ENCODE measurements at regions not wholly inside any gene's neighbourhood (a gene's known extent, or its start where the extent isn't known, plus 50 kb on each side); places are given as distances from the start of the nearest gene placed in this dataset.

DNA sequence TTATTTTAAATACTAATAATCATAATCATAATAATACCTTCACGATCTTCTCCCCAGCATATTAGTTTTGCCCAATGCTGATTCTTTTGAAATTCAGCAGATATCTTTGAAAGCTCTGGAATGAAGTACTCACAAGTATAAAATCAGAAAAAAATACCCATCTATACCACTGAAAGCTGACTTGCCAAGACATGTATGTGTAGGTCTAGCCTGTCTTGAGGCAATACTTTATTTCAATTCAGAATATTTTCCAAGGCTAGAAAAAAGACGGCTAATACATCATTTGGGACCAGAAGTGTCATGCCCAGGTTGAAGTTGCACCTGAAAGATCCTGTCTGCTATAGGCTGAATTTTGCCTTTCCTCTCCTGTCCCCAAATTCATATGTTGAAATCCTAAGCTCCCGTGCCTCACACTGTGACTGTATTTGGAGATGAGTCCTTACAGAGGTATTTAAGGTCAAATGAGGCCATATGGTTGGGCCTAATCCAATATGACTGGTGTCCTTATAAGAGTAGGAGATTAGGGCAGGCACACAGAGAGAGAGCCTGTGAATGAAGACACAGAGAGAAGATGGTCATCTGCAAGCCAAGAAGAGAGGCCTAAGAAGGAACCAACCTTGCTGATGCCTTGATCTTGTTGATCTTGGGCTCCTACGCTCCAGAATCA lies 255.9 kb upstream of the CMC1 start:
- TF ChIP-seq, protein P1, sequence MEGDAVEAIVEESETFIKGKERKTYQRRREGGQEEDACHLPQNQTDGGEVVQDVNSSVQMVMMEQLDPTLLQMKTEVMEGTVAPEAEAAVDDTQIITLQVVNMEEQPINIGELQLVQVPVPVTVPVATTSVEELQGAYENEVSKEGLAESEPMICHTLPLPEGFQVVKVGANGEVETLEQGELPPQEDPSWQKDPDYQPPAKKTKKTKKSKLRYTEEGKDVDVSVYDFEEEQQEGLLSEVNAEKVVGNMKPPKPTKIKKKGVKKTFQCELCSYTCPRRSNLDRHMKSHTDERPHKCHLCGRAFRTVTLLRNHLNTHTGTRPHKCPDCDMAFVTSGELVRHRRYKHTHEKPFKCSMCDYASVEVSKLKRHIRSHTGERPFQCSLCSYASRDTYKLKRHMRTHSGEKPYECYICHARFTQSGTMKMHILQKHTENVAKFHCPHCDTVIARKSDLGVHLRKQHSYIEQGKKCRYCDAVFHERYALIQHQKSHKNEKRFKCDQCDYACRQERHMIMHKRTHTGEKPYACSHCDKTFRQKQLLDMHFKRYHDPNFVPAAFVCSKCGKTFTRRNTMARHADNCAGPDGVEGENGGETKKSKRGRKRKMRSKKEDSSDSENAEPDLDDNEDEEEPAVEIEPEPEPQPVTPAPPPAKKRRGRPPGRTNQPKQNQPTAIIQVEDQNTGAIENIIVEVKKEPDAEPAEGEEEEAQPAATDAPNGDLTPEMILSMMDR (IDR thresholded peaks at IDR 0.05; ENCODE audit: control extremely low read depth, extremely low read depth) = no peak
- no peak overlapping the region for H3K27ac ChIP-seq (ENCODE audit: low read depth in 1 of 2, low read length in 1 of 2)
- H3K4me3 ChIP-seq = no peak overlapping the region
- no peaks in the 10 kb centered on the region for H3K36me3 ChIP-seq (ENCODE audit: control insufficient read depth in 4 of 4, insufficient read depth in 4 of 4, low read length in 4 of 4)
- no peaks in the 10 kb centered on the region for H3K27me3 ChIP-seq (ENCODE audit: control insufficient read depth in 3 of 3, insufficient read depth in 3 of 3, low read length in 2 of 3)
- no peak for DNase-seq
- H3K9me3 ChIP-seq (ENCODE audit: control insufficient read depth in 4 of 4, insufficient read depth in 3 of 4, low read length in 3 of 4) = no peaks in the 10 kb centered on the region
- no peak for ATAC-seq (ENCODE audit: insufficient read depth, low FRiP score)
- WGBS, 2 donors = 86 to 90% methylated on average over 4 of the region's 4 CpGs
- H3K4me1 ChIP-seq (ENCODE audit: control insufficient read depth in 5 of 5, insufficient read depth in 5 of 5, low read length in 5 of 5) = no peaks in the 10 kb centered on the region
- no peak overlapping the region for H3K9ac ChIP-seq (ENCODE audit: insufficient read depth in 1 of 2, low read length in 2 of 2)

DNA sequence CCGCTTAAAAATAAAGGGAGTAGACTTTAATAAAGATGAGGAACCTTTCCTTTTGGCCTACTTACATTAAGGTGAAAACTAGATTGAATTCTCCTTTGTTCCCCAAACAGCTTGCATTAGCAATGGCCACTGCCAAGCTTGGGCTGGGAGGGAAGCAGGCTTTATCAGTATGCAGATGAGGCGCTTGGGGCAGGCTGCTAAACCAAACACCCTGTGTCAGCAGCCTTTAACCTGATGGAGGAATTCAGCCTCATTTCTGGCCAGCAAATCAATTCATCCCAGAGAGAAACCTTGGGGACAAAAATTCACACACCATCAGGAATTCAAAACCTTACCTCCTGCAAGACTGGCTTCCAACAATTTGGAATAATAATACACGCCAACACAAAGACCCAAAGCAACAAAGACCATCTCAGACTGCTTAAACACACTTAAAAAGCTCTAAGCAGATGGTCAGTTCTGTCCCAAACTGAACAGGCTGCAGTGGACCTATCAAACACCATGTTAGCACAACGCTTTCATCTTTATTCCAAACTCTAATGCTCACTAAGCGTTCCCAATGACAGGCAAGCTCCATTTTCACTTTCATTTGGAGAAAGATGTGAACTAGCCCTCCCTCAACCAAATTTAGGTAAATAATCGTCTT lies 255.1 kb upstream of the CMC1 start:
- no peaks in the 10 kb centered on the region for H3K4me1 ChIP-seq (ENCODE audit: control insufficient read depth in 5 of 5, insufficient read depth in 5 of 5, low read length in 5 of 5)
- no peak overlapping the region for H3K9ac ChIP-seq (ENCODE audit: insufficient read depth in 1 of 2, low read length in 2 of 2)
- whole genome bisulfite sequencing, 2 donors = 85 to 90% methylated on average over 6 of the region's 6 CpGs
- H3K9me3 ChIP-seq (ENCODE audit: control insufficient read depth in 4 of 4, insufficient read depth in 3 of 4, low read length in 3 of 4) = no peaks in the 10 kb centered on the region
- no peaks in the 10 kb centered on the region for H3K36me3 ChIP-seq (ENCODE audit: control insufficient read depth in 4 of 4, insufficient read depth in 4 of 4, low read length in 4 of 4)
- no peaks in the 10 kb centered on the region for H3K27me3 ChIP-seq (ENCODE audit: control insufficient read depth in 3 of 3, insufficient read depth in 3 of 3, low read length in 2 of 3)
- ATAC-seq (ENCODE audit: insufficient read depth, low FRiP score) (no peak), DNase-seq (no peak)
- TF ChIP-seq, protein P1 (IDR thresholded peaks at IDR 0.05; ENCODE audit: control extremely low read depth, extremely low read depth) = no peak
- no peak overlapping the region for H3K4me3 ChIP-seq
- H3K27ac ChIP-seq (ENCODE audit: low read depth in 1 of 2, low read length in 1 of 2) = no peak overlapping the region

DNA sequence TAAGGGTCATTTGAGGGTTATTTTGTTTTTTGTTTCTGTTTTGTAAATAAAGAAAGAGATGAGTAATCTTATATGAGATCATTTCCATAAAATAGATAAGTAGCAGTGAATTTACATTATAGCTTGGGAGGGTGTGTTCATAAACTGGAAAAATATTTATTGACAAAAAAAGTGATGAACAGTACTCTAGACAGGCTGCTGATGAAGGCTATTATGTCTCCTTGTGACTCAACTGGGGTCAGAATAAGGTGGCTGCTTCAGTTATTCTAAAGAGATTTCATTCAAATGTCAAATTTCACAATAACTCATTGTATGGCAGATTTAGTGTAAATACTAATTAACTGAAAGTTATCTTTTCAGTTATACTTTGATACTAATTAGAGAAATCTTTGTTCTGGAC lies 251.1 kb upstream of the CMC1 start:
- no peak overlapping the region for H3K27ac ChIP-seq (ENCODE audit: low read depth in 1 of 2, low read length in 1 of 2)
- no peaks in the 10 kb centered on the region for H3K27me3 ChIP-seq (ENCODE audit: control insufficient read depth in 3 of 3, insufficient read depth in 3 of 3, low read length in 2 of 3)
- DNase-seq (no peak), ATAC-seq (ENCODE audit: insufficient read depth, low FRiP score) (no peak)
- H3K4me3 ChIP-seq = no peak overlapping the region
- no peaks in the 10 kb centered on the region for H3K36me3 ChIP-seq (ENCODE audit: control insufficient read depth in 4 of 4, insufficient read depth in 4 of 4, low read length in 4 of 4)
- no peaks in the 10 kb centered on the region for H3K9me3 ChIP-seq (ENCODE audit: control insufficient read depth in 4 of 4, insufficient read depth in 3 of 4, low read length in 3 of 4)
- TF ChIP-seq, protein P1 (IDR thresholded peaks at IDR 0.05; ENCODE audit: control extremely low read depth, extremely low read depth) = no peak
- H3K9ac ChIP-seq (ENCODE audit: insufficient read depth in 1 of 2, low read length in 2 of 2) = no peak overlapping the region
- H3K4me1 ChIP-seq (ENCODE audit: control insufficient read depth in 5 of 5, insufficient read depth in 5 of 5, low read length in 5 of 5) = no peaks in the 10 kb centered on the region

DNA sequence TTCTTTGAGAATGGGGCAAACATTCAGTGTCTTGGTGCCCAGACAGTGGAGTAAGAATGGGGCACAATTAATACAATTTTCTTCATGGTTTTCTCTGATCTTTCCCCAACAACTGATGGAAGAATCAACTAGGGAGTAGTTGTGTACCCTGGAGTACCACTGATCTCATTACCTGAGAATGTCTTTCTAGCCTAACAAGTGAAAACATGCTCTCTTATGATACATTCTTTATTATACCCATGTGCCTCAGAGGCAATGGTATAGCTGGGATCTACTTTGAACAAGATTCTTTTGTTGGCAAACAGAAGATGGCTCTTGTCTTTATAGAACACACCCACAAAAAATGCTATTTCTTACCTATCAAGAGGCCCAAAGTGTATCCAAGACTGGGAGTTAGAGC lies 250.6 kb upstream of the CMC1 start:
- no peak overlapping the region for H3K9ac ChIP-seq (ENCODE audit: insufficient read depth in 1 of 2, low read length in 2 of 2)
- TF ChIP-seq, protein P1 (IDR thresholded peaks at IDR 0.05; ENCODE audit: control extremely low read depth, extremely low read depth) = no peak
- ATAC-seq (ENCODE audit: insufficient read depth, low FRiP score) = no peak
- H3K27me3 ChIP-seq (ENCODE audit: control insufficient read depth in 3 of 3, insufficient read depth in 3 of 3, low read length in 2 of 3) = no peaks in the 10 kb centered on the region
- no peak for DNase-seq
- H3K9me3 ChIP-seq (ENCODE audit: control insufficient read depth in 4 of 4, insufficient read depth in 3 of 4, low read length in 3 of 4) = no peaks in the 10 kb centered on the region
- H3K4me1 ChIP-seq (ENCODE audit: control insufficient read depth in 5 of 5, insufficient read depth in 5 of 5, low read length in 5 of 5) = no peaks in the 10 kb centered on the region
- H3K27ac ChIP-seq (ENCODE audit: low read depth in 1 of 2, low read length in 1 of 2) = no peak overlapping the region
- H3K4me3 ChIP-seq = no peak overlapping the region
- no peaks in the 10 kb centered on the region for H3K36me3 ChIP-seq (ENCODE audit: control insufficient read depth in 4 of 4, insufficient read depth in 4 of 4, low read length in 4 of 4)

Data from lung (tissue), 11 donors.